ENCODE measurements at regions not wholly inside any gene's neighbourhood (a gene's known extent, or its start where the extent isn't known, plus 50 kb on each side); places are given as distances from the start of the nearest gene placed in this dataset.

- WGBS = 77% methylated on average over 3 of the region's 3 CpGs
These were observed 1079.8 kb downstream of the ADGRL2 start for GRCh38 chr1:82880506-82880905.

GRCh38 chr1:82879701-82880305, 1079.1 kb downstream of the ADGRL2 start:
- TF ChIP-seq, protein P1, sequence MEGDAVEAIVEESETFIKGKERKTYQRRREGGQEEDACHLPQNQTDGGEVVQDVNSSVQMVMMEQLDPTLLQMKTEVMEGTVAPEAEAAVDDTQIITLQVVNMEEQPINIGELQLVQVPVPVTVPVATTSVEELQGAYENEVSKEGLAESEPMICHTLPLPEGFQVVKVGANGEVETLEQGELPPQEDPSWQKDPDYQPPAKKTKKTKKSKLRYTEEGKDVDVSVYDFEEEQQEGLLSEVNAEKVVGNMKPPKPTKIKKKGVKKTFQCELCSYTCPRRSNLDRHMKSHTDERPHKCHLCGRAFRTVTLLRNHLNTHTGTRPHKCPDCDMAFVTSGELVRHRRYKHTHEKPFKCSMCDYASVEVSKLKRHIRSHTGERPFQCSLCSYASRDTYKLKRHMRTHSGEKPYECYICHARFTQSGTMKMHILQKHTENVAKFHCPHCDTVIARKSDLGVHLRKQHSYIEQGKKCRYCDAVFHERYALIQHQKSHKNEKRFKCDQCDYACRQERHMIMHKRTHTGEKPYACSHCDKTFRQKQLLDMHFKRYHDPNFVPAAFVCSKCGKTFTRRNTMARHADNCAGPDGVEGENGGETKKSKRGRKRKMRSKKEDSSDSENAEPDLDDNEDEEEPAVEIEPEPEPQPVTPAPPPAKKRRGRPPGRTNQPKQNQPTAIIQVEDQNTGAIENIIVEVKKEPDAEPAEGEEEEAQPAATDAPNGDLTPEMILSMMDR (IDR thresholded peaks at IDR 0.05) = no peak
- TF ChIP-seq POLR2AphosphoS5 (IDR thresholded peaks at IDR 0.05) (no peak), EP300 (IDR thresholded peaks at IDR 0.05) (no peak), POLR2A (IDR thresholded peaks at IDR 0.05; ENCODE audit: low read depth) (no peak)

More at GRCh38 chr1:82880506-82880905, 1079.8 kb downstream of the ADGRL2 start:
- no peaks in the 10 kb centered on the region for H3K27me3 ChIP-seq
- no peaks in the 10 kb centered on the region for H3K36me3 ChIP-seq
- H3K4me1 ChIP-seq = no peaks in the 10 kb centered on the region
- no peak for DNase-seq (ENCODE audit: extremely low spot score)
- TF ChIP-seq EP300 (IDR thresholded peaks at IDR 0.05) = no peak
- no peak for TF ChIP-seq POLR2AphosphoS5 (IDR thresholded peaks at IDR 0.05)
- no peak for TF ChIP-seq POLR2A (IDR thresholded peaks at IDR 0.05; ENCODE audit: low read depth)
- TF ChIP-seq, protein P1 (IDR thresholded peaks at IDR 0.05) = no peak
- H3K4me3 ChIP-seq = no peak overlapping the region
- no peaks in the 10 kb centered on the region for H3K9me3 ChIP-seq
- no peak overlapping the region for H3K27ac ChIP-seq (replicated peaks in 1 of 4)
- intact Hi-C loops (cut with DNase I) = no loop called here

DNA sequence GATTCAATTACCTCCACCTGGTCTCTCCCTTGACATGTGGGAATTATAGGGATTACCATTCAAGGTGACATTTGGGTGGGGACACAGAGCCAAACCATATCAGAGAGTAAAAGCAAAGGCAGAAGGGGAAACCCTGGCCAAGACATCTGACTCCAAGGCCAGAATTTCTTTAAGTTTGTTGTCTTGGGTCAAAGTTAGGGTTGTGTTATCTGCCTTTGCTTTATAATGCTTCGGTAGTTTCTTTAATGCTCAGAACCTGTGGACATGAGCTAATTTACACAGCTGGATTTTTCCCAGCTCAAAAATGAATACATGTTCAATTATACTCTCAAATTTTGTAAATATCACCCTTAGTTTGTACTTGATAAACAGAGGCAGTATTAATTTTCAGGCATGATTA, 1074.4 kb downstream of the ADGRL2 start:
- Histone ChIP-seq H3K4me1 (no peaks in the 10 kb centered on the region), H3K27me3 (no peaks in the 10 kb centered on the region), H3K9me3 (no peaks in the 10 kb centered on the region), H3K27ac (replicated peaks in 1 of 4) (no peak overlapping the region), H3K4me3 (no peak overlapping the region), H3K36me3 (no peaks in the 10 kb centered on the region)
- intact Hi-C loops (cut with DNase I) = no loop called here
- DNase-seq (ENCODE audit: extremely low spot score) = no peak
- WGBS = 91% methylated on average over 1 of the region's 1 CpG
- TF ChIP-seq, protein P1 (IDR thresholded peaks at IDR 0.05) = no peak
- TF ChIP-seq EP300 (IDR thresholded peaks at IDR 0.05) (no peak), POLR2AphosphoS5 (IDR thresholded peaks at IDR 0.05) (no peak), POLR2A (IDR thresholded peaks at IDR 0.05; ENCODE audit: low read depth) (no peak)

More at GRCh38 chr1:82879701-82880305, 1079.1 kb downstream of the ADGRL2 start:
- Histone ChIP-seq H3K27me3 (no peaks in the 10 kb centered on the region), H3K4me3 (no peak overlapping the region), H3K27ac (replicated peaks in 1 of 4) (no peak overlapping the region), H3K9me3 (no peaks in the 10 kb centered on the region), H3K36me3 (no peaks in the 10 kb centered on the region), H3K4me1 (no peaks in the 10 kb centered on the region)
- intact Hi-C loops (cut with DNase I) = no loop called here
- whole genome bisulfite sequencing = 38% methylated on average over 4 of the region's 4 CpGs
- DNase-seq (ENCODE audit: extremely low spot score) = no peak

DNA sequence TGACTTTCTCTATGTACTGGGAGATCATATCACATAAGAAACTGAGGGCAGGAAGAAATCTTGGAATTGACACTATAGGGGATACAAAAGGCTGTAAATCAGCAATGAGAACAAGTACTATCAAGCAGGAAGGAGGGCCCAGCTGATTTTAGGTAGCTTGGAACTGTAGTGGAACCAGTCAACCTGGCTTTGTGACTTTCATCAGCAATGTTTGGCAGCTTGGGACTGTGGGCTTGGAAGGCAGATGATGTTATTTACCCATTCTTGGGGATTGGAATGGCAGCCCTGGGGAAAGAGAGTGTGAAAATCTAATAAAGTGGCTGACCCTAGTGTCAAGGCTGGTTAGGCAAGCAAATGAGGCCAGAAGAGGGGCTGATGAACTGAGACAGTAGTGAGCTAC, 1073.3 kb downstream of the ADGRL2 start:
- no peaks in the 10 kb centered on the region for H3K27me3 ChIP-seq
- no peak for DNase-seq (ENCODE audit: extremely low spot score)
- no peaks in the 10 kb centered on the region for H3K9me3 ChIP-seq
- TF ChIP-seq EP300 (IDR thresholded peaks at IDR 0.05) = no peak
- TF ChIP-seq, protein P1 (IDR thresholded peaks at IDR 0.05) = no peak
- TF ChIP-seq POLR2A (IDR thresholded peaks at IDR 0.05; ENCODE audit: low read depth) = no peak
- no peak for TF ChIP-seq POLR2AphosphoS5 (IDR thresholded peaks at IDR 0.05)
- no peak overlapping the region for H3K4me3 ChIP-seq
- H3K36me3 ChIP-seq = no peaks in the 10 kb centered on the region
- H3K27ac ChIP-seq (replicated peaks in 1 of 4) = no peak overlapping the region
- intact Hi-C loops (cut with DNase I) = no loop called here
- no peaks in the 10 kb centered on the region for H3K4me1 ChIP-seq

GRCh38 chr1:82870332-82870731, 1069.6 kb downstream of the ADGRL2 start:
- intact Hi-C loops (cut with DNase I) = no loop called here
- WGBS = 93% methylated on average over 2 of the region's 2 CpGs
- Histone ChIP-seq H3K4me1 (peaks cover 0 to 6% (median 0%) of the 10 kb centered on the region in 4 donors), H3K27me3 (no peaks in the 10 kb centered on the region), H3K9me3 (no peaks in the 10 kb centered on the region), H3K36me3 (no peaks in the 10 kb centered on the region), H3K27ac (replicated peaks in 1 of 4) (no peak overlapping the region), H3K4me3 (no peak overlapping the region)
- TF ChIP-seq POLR2A (IDR thresholded peaks at IDR 0.05; ENCODE audit: low read depth) = no peak
- TF ChIP-seq, protein P1 (IDR thresholded peaks at IDR 0.05) = no peak
- no peak for TF ChIP-seq POLR2AphosphoS5 (IDR thresholded peaks at IDR 0.05)
- TF ChIP-seq EP300 (IDR thresholded peaks at IDR 0.05) = no peak
- no peak for DNase-seq (ENCODE audit: extremely low spot score)
